Activated T-cell treated with anti-CD3 and anti-CD28 coated beads, Interleukin-2, amount 50 U/mL, for 72 hours (primary cell): ENCODE measurements at regions not wholly inside any gene's neighbourhood (a gene's known extent, or its start where the extent isn't known, plus 50 kb on each side); places are given as distances from the start of the nearest gene placed in this dataset.

ENCODE experiments used
- ATAC-seq, 2 donors: fragments of 150-1000 bp; cut with Tn5 transposase; replicated peaks in 1 of 2; 2 replicates each; pipeline ENCODE4 v1.10.0; 2021; ENCODE audit warnings: moderate library complexity in 2 of 2, mild to moderate bottlenecking in 1 of 2
- DNase-seq, 2 donors: peaks; one replicate each; pipeline ENCODE4 v3.0.0; 2021 to 2022; ENCODE audit warnings: mixed read lengths in 1 of 2
- H3K27ac Mint-ChIP-seq: one replicate; pipeline ENCODE4 v1.8.0; 2022; ENCODE audit warnings: mild to moderate bottlenecking, moderate library complexity, mixed read lengths
- H3K27me3 Mint-ChIP-seq: one replicate; pipeline ENCODE4 v1.8.0; 2022; ENCODE audit warnings: low read depth, mixed read lengths
- H3K36me3 Mint-ChIP-seq, 2 donors: one replicate each; pipeline ENCODE4 v1.8.0; 2022; ENCODE audit warnings: mixed read lengths in 2 of 2, mild to moderate bottlenecking in 1 of 2; ENCODE audit not compliant: insufficient read depth in 2 of 2
- H3K4me1 Mint-ChIP-seq: one replicate; pipeline ENCODE4 v1.8.0; 2022; ENCODE audit warnings: low read depth, mixed read lengths
- H3K4me3 Mint-ChIP-seq, 2 donors: one replicate each; pipeline ENCODE4 v1.8.0; 2022; ENCODE audit warnings: mild to moderate bottlenecking in 2 of 2, mixed read lengths in 2 of 2, moderate library complexity in 2 of 2
- H3K9me3 Mint-ChIP-seq, 2 donors: one replicate each; pipeline ENCODE4 v1.8.0; 2022; ENCODE audit warnings: mixed read lengths in 2 of 2

DNA sequence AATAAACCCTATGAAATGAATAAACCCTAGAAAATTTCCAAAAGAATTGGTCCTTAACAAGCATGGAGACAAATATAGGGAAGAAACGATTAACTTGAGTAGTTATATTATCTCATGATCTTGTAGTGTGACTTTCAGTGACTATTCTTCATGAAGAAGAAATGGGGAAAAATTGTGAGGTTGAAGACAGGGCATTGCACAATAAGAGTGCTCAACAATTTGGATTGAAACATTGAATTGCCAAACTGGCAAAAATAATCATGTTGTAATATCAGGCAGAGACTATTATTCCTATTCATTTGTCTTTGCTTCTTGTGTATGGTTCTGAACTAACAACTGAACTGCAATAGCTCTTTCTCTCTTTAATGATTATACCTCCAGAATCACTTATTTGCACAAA is 605.1 kb downstream of the PCDH7 start:
- no peaks in the 10 kb centered on the region for H3K36me3 Mint-ChIP-seq
- H3K4me1 Mint-ChIP-seq, result no peaks in the 10 kb centered on the region
- DNase-seq (no peak), ATAC-seq (no peak)
- H3K9me3 Mint-ChIP-seq, result peaks cover 3 to 10% of the 10 kb centered on the region in 2 donors
- H3K27ac Mint-ChIP-seq, result no peak overlapping the region
- H3K4me3 Mint-ChIP-seq, result no peak overlapping the region
- H3K27me3 Mint-ChIP-seq, result no peaks in the 10 kb centered on the region

DNA sequence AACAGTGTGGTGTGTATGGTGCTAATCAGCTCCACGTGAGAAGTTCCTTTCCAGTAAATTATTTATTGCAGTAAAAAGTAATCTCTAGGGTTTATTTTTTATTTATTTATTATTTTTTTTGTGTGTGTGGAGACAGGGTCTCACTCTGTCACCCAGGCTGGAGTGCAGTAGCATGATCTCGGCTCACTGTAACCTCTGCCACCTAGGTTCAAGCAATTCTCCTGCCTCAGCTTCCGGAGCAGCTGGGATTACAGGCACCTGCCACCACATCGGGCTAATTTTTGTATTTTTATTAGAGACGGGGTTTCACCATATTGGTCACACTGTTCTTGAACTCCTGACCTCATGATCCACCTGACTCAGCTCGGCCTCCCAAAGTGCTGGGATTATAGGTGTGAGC is 606.9 kb downstream of the PCDH7 start:
- Mint-ChIP-seq H3K27me3 (no peaks in the 10 kb centered on the region), H3K9me3 (peaks cover 0 to 7% of the 10 kb centered on the region in 2 donors), H3K27ac (no peak overlapping the region), H3K4me1 (no peaks in the 10 kb centered on the region), H3K4me3 (no peak overlapping the region), H3K36me3 (no peaks in the 10 kb centered on the region)
- no peak for ATAC-seq
- DNase-seq, result no peak

GRCh38 chr4:31328932-31329331 is 608.8 kb downstream of the PCDH7 start:
- H3K9me3 Mint-ChIP-seq, result peaks cover 0 to 4% of the 10 kb centered on the region in 2 donors
- H3K27ac Mint-ChIP-seq, result no peak overlapping the region
- H3K4me1 Mint-ChIP-seq, result no peaks in the 10 kb centered on the region
- H3K36me3 Mint-ChIP-seq, result no peaks in the 10 kb centered on the region
- ATAC-seq (no peak), DNase-seq (no peak)
- no peaks in the 10 kb centered on the region for H3K27me3 Mint-ChIP-seq
- H3K4me3 Mint-ChIP-seq, result no peak overlapping the region

GRCh38 chr4:31334086-31334910 is 614.1 kb downstream of the PCDH7 start:
- Mint-ChIP-seq H3K4me1 (no peaks in the 10 kb centered on the region), H3K27ac (no peak overlapping the region), H3K36me3 (no peaks in the 10 kb centered on the region), H3K27me3 (no peaks in the 10 kb centered on the region), H3K4me3 (no peak overlapping the region), H3K9me3 (no peaks in the 10 kb centered on the region)
- no peak for DNase-seq
- no peak for ATAC-seq

- H3K9me3 Mint-ChIP-seq, result peaks cover 5 to 6% of the 10 kb centered on the region in 2 donors
- no peak overlapping the region for H3K27ac Mint-ChIP-seq
- ATAC-seq (no peak), DNase-seq (no peak)
- no peak overlapping the region for H3K4me3 Mint-ChIP-seq
- no peaks in the 10 kb centered on the region for H3K27me3 Mint-ChIP-seq
- H3K4me1 Mint-ChIP-seq, result no peaks in the 10 kb centered on the region
- H3K36me3 Mint-ChIP-seq, result peaks cover 2 to 3% of the 10 kb centered on the region in 2 donors
Measured at GRCh38 chr4:31338000-31338399, 617.8 kb downstream of the PCDH7 start.

- peaks cover 6 to 9% of the 10 kb centered on the region in 2 donors for H3K9me3 Mint-ChIP-seq
- DNase-seq, result no peak
- no peak for ATAC-seq
- H3K4me1 Mint-ChIP-seq, result no peaks in the 10 kb centered on the region
- H3K36me3 Mint-ChIP-seq, result peaks cover 2 to 3% of the 10 kb centered on the region in 2 donors
- H3K4me3 Mint-ChIP-seq, result no peak overlapping the region
- no peaks in the 10 kb centered on the region for H3K27me3 Mint-ChIP-seq
- H3K27ac Mint-ChIP-seq, result no peak overlapping the region
Measured at GRCh38 chr4:31341601-31342359, 621.6 kb downstream of the PCDH7 start.

GRCh38 chr4:31343061-31343460 is 622.9 kb downstream of the PCDH7 start:
- Mint-ChIP-seq H3K36me3 (peaks cover 2 to 3% of the 10 kb centered on the region in 2 donors), H3K27ac (no peak overlapping the region), H3K27me3 (no peaks in the 10 kb centered on the region), H3K4me1 (no peaks in the 10 kb centered on the region), H3K4me3 (no peak overlapping the region), H3K9me3 (peaks cover 6 to 9% of the 10 kb centered on the region in 2 donors)
- DNase-seq (no peak), ATAC-seq (no peak)

DNA sequence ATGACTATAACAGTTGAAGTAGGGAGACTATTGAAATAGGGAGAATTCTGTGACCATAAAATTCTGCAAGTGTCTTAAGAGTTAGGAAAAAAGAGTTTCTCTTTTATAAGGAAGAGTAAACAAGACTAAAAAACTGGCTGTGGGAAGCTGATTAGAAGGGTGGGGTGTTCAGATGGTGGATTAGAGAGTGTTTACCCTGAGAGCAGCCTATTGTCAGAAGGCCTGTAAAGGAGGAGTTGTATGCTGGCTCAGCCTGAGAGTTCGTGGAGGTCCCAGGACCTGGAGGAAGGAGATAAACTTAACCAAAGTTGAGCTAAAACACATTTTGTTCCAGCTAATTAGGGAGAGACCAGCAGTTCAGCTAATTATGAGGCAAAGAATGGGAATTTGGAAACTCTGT is 629.7 kb downstream of the PCDH7 start:
- Mint-ChIP-seq H3K4me3 (no peak overlapping the region), H3K4me1 (no peaks in the 10 kb centered on the region), H3K36me3 (no peaks in the 10 kb centered on the region), H3K27me3 (no peaks in the 10 kb centered on the region), H3K27ac (no peak overlapping the region), H3K9me3 (peaks cover 5% of the 10 kb centered on the region in 2 donors)
- ATAC-seq (no peak), DNase-seq (no peak)

GRCh38 chr4:31351695-31352094 is 631.5 kb downstream of the PCDH7 start:
- Mint-ChIP-seq H3K9me3 (peaks cover 1 to 6% of the 10 kb centered on the region in 2 donors), H3K27ac (no peak overlapping the region), H3K27me3 (no peaks in the 10 kb centered on the region), H3K4me3 (no peak overlapping the region), H3K36me3 (no peaks in the 10 kb centered on the region), H3K4me1 (no peaks in the 10 kb centered on the region)
- no peak for DNase-seq
- ATAC-seq, result no peak

GRCh38 chr4:31356839-31357238 is 636.7 kb downstream of the PCDH7 start:
- Mint-ChIP-seq H3K27ac (no peak overlapping the region), H3K36me3 (no peaks in the 10 kb centered on the region), H3K4me1 (no peaks in the 10 kb centered on the region), H3K9me3 (peaks cover 0 to 11% of the 10 kb centered on the region in 2 donors), H3K27me3 (no peaks in the 10 kb centered on the region), H3K4me3 (no peak overlapping the region)
- no peak for ATAC-seq
- no peak for DNase-seq

DNA sequence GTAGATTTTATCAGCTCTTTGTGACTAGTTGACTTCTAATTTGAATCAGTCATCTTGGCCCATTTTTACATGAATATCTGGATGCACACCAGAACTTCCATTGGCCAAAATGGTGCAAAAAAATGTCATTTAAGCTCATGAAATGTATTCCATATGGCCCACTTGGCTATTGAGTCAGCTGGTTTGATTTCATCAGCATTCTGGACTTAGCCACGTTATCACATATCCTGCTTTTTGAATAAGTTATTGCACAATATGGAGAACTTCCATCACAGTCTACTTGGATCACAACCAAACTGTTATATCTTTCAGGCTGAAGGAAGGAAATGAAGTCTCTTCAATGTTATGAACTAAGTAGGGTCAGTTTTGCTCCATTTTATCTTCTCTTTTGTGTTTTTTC is 640.6 kb downstream of the PCDH7 start:
- no peak for DNase-seq
- Mint-ChIP-seq H3K4me1 (no peaks in the 10 kb centered on the region), H3K27me3 (no peaks in the 10 kb centered on the region), H3K36me3 (no peaks in the 10 kb centered on the region), H3K27ac (no peak overlapping the region), H3K9me3 (peaks cover 4 to 13% of the 10 kb centered on the region in 2 donors), H3K4me3 (no peak overlapping the region)
- no peak for ATAC-seq

DNA sequence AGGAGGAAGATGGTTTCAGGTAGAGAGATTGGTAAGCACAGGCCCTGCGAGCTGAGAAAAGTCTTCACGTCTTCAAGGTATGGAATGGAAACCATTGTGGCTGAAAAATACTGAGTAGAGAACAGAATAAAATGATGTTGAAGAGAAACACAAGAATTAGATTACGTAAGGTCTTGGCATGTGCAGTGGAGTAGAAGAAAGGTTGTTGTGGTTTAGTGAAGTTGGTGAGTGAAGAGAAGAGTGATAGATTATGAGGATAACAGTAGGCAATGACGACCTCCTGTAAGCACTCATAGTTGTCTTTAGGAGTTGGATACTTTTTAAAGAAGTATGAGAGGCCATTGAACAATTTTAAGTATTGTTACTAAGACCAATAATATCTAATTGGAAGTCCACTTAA is 642.6 kb downstream of the PCDH7 start:
- Mint-ChIP-seq H3K27ac (no peak overlapping the region), H3K36me3 (no peaks in the 10 kb centered on the region), H3K27me3 (no peaks in the 10 kb centered on the region), H3K4me3 (no peak overlapping the region), H3K4me1 (no peaks in the 10 kb centered on the region), H3K9me3 (peaks cover 5 to 10% of the 10 kb centered on the region in 2 donors)
- DNase-seq (no peak), ATAC-seq (no peak)

DNA sequence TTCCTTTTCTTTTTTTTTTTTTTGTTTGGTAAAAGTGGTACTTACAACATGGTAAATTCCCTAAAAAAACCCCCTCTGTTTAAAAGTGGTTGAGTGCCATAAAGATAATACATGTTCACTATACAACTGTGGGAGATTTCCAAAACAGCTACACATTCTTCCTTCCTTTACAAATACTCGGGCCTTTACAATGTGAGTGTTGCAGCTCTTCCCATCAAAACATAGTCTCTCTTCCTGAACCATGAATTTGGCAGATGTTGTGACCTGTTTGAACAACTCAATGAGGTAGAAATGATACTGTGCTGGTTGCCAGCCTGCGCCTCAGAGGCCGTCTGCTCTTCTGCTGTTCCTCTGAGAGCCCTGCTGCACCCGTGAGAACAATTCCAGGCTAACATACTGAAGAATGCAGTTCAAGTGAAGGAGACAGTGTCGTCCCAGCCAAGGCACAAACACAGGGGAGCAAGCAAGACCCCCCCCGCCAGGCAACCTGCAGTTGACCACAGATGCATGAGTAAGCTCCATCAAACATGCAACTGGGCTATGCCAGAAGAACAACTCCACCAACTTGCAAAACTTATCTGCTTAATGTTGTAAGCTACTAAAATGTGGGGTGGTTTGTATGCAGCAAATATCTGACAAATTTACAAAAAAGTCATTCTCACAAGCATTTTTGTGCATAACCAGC is 645.0 kb downstream of the PCDH7 start:
- ATAC-seq (no peak), DNase-seq (no peak)
- no peak overlapping the region for H3K27ac Mint-ChIP-seq
- no peaks in the 10 kb centered on the region for H3K27me3 Mint-ChIP-seq
- no peaks in the 10 kb centered on the region for H3K36me3 Mint-ChIP-seq
- peaks cover 5 to 10% of the 10 kb centered on the region in 2 donors for H3K9me3 Mint-ChIP-seq
- no peak overlapping the region for H3K4me3 Mint-ChIP-seq
- no peaks in the 10 kb centered on the region for H3K4me1 Mint-ChIP-seq
